C4-2B (cell line): ENCODE measurements at regions not wholly inside any gene's neighbourhood (a gene's known extent, or its start where the extent isn't known, plus 50 kb on each side); places are given as distances from the start of the nearest gene placed in this dataset.

Experiments used
- ZFX ChIP-seq: fragments of 450-650 bp; IDR thresholded peaks from 2 replicates; pipeline ENCODE4 v1.6.1; 2017
- TF ChIP-seq, protein P1 (sequence below): fragments of 450-650 bp; conservative IDR thresholded peaks from 2 replicates; pipeline ENCODE4 v1.5.1; 2017; ENCODE audit warnings: mild to moderate bottlenecking

DNA sequence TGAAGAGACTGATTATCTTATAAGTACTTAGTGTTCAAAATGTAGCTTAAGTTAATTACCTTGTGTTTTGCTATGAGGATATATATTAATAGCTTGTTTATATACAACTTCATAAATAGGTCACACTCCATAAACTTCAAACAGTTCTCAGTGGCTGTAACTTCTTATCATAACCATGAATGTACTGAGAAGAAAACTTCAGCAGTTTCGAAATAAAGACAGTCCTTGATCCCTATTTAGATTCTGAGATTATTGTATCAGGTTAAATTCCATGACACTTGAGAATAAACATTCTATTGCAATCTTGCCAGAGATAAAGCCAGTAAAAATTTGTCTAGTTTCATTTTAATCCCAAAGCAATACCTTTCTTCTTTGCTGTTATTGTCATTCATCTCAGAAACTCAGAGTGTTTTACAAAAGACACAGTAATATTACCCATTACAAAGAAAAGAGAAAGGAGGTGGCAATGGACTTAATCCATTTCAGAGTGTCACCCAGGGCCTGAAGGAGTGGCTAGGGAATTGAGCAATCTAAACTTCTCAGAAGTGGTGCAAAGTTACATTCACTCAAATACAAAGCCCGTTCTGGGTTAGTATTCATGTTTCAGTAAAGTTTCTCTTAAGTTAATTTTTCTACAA, 403.6 kb downstream of the SEMA3D start:
- TF ChIP-seq, protein P1, sequence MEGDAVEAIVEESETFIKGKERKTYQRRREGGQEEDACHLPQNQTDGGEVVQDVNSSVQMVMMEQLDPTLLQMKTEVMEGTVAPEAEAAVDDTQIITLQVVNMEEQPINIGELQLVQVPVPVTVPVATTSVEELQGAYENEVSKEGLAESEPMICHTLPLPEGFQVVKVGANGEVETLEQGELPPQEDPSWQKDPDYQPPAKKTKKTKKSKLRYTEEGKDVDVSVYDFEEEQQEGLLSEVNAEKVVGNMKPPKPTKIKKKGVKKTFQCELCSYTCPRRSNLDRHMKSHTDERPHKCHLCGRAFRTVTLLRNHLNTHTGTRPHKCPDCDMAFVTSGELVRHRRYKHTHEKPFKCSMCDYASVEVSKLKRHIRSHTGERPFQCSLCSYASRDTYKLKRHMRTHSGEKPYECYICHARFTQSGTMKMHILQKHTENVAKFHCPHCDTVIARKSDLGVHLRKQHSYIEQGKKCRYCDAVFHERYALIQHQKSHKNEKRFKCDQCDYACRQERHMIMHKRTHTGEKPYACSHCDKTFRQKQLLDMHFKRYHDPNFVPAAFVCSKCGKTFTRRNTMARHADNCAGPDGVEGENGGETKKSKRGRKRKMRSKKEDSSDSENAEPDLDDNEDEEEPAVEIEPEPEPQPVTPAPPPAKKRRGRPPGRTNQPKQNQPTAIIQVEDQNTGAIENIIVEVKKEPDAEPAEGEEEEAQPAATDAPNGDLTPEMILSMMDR: no peak
- TF ChIP-seq ZFX: no peak
